HG02610 (cell line): ENCODE measurements at regions not wholly inside any gene's neighbourhood (a gene's known extent, or its start where the extent isn't known, plus 50 kb on each side); places are given as distances from the start of the nearest gene placed in this dataset.

Experiments used
- ATAC-seq: cut with Tn5 transposase; IDR thresholded peaks from one replicate; pipeline ENCODE4 v1.9.1; 2021; ENCODE audit warnings: mild to moderate bottlenecking, moderate library complexity; ENCODE audit not compliant: unreplicated experiment

DNA sequence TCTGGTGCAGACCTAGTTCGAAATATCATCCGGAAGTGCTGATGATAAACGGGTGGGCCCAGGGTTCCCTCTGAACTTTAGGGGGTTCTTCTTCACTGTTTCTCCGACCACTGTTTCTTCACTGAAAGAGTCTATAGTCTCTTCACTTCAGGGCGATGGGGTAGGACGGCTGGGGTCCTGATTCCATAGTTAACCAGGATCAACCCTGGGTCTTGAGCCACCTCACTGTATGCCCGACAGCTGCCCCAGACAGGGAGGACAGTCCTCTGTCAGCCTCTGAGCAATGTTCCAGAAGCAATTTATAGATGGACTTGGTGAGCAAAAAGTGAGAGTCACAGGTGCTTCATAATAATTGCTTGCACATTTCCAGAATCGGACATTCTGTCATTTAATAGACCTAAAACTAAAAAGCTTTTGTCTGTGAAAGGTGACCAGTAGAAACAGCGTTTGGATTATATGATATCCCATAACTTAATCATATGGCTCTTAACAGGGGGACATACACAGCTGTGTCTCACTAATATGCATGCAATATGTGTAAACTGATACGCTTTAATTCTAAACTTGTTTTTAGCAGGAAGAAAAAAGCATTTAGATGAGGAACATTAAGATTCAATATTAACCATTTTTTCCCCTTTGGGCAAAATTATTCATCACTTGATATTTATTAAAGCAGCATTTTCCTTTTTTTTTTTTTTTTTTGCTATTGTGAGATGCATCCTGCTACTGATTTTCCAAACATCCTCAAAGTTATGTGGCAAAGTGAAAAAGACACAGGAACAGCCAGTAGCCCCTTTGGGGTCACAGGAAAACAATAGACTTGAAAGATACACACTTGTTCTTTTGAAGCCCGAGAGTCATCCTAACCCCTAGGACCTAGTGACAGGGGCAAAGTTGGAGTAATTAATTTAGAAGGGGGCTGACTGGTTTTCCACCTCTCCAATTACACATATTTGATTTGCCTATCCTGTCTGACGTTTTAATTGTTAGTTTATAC lies 277.0 kb downstream of the ZNF536 start:
- ATAC-seq: no peak

- ATAC-seq: no peak
These were observed 275.9 kb downstream of the ZNF536 start for GRCh38 chr19:30647891-30648720.

DNA sequence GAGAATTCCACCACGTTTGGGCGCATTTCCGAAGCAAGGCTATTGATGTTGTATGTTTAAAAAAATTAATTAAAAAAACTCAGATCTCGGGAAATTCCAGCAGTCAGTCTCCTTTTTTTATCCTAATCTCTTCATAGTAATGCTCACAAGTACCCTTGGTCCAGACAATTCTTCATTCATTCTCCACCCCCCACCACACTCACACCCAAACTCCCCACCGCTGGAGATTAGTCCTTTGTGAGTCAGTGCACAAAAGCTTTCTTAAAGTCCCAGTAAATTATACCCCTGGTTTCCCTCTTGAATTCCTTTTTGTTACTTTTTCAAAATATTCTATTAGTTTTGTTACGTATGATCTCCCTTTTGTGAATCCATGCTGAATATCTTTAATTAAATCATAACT lies 274.6 kb downstream of the ZNF536 start:
- ATAC-seq: no peak

- no peak for ATAC-seq
These were observed 273.9 kb downstream of the ZNF536 start for GRCh38 chr19:30645946-30646577.

DNA sequence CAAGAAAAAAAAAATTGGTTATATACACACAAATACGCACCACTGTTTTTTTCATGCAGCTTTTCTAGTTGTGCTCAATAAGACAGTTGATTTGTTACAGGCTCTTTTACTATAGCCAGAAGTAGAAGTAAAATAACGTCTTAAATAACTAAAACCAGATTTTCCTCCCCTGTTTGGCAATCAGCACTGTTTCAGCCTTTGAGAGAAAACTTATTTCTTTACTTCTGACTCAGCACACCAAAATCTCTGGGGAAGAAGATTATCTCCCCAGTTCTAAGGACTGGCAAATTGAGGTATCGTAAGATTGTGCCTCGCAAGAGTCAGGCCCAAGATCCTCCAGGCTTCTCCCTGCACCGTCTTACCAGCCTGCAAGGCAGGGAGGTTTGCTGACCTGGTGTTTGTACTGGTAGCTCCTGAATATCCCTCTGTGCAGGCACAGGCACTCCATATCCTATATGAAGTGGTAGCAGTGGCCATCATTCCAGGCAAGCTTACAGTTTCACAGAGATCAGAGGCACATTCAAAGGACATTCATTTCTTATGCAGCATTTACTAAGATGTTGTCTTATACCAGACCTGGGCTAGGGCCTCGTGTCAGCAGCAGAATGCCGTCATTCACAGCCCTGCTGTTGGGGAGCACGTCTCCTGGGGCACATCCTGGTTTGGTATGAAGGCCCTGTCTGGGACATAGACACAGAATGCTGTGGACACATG lies 268.2 kb downstream of the ZNF536 start:
- no peak for ATAC-seq

DNA sequence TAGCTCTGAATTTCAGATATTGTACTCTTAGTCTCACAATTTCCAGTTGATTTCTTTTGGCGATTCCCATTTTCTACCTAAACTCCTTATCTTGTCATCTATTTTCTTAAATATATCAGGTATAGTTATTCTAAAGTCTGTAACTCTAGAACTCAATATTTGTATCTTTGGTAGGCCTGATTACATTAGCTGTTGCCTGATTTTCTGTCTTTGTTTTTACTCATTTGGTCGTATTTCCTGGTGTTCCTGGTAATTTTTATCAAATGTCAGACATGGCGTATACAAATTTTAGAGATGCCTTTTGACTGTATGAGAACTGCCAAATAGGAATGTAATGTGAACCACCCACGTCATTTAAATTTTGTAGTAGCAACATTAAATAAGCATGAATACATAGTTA lies 266.7 kb downstream of the ZNF536 start:
- ATAC-seq: no peak

GRCh38 chr19:30637926-30638325 lies 265.7 kb downstream of the ZNF536 start:
- no peak for ATAC-seq

- no peak for ATAC-seq
These were observed 263.1 kb downstream of the ZNF536 start for GRCh38 chr19:30634996-30635975.

- ATAC-seq: no peak
These were observed 262.1 kb downstream of the ZNF536 start for GRCh38 chr19:30634131-30634830.

DNA sequence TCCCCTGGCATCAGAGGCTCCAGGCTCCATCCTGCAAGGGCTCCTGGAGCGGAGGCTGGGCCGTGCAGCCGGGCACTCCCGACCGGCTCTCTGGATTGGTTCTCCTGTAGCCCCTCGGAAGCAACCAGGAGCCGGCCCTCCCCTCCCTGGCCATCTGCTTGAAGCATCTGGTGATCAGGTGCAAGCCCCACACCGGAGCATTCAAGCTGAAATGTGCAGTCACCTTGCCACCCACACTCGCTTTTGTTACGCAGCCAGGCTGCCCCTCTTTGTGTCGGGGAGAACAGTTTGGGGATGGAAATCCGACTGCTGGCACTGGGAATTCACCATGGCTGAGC lies 258.8 kb downstream of the ZNF536 start:
- no peak for ATAC-seq

DNA sequence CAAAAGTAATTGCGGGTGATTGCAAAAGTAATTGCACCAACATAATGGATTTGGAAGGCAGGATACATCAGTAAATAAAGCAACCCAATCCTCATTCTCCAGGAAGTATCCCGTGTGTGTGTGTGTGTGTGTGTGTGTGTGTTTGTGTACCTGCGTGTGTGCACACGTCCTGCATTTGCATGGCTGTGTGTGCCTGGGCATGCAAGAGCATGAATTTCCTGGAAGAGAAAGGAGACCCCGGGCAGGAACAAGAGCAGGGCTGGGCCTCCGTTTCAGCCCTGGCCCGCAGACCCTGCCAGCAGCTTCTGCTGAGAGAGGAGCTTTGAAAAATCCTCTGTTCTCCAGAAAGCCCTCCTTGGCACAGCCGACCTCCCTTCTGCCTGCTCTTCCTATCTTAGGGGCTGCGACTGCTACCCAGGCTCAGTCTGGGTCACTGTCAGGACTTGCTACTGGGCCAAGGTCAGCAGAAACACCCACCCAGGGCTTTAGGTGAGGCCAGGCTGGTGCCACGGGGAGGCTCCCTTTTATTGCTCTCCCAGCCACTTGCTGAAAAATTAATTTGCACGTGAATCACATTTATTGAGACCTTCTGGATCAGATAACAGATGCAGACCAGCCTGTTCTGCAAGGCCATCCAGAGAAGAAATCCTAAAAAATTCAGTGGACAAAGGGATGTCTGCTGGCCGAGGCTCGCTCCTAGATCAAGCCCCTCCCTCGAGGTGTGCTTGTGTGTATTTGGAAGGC lies 258.3 kb downstream of the ZNF536 start:
- ATAC-seq: no peak

DNA sequence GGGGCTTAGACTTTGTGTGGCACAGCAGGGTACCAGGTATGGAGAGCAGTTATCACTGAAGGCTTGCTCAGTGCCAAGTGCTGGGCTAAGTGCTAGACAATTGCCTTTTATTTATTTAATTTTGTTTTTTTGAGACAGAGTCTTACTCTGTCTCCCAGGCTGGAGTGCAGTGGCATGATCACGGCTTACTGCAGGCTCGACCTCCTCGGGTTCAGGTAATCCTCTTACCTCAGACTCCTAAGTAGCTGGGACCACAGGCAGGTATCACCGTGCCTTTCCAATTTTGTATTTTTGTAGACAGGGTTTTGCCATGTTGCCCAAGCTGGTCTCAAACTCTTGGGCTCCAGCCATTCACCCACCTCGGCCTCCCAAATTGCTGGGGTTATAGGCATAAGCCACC lies 256.9 kb downstream of the ZNF536 start:
- no peak for ATAC-seq

DNA sequence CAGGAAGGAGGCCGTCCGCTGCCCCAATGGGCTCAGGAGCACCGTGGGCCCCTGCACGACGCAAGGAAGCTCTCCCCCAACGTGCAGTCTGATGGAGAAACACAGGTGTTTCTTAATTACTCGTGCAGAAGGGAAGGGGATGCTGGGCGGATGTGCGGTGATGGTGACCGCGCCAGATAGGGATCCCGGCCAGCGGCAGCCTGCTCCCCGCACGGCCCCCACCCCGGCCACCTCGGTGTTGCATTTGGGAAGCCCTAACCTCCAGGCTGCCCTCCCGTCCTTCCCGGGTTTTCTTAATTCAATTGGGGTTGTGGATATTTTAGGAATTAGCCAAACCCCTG lies 254.4 kb downstream of the ZNF536 start:
- ATAC-seq: no peak

GRCh38 chr19:30625947-30626625 lies 253.9 kb downstream of the ZNF536 start:
- ATAC-seq: no peak

DNA sequence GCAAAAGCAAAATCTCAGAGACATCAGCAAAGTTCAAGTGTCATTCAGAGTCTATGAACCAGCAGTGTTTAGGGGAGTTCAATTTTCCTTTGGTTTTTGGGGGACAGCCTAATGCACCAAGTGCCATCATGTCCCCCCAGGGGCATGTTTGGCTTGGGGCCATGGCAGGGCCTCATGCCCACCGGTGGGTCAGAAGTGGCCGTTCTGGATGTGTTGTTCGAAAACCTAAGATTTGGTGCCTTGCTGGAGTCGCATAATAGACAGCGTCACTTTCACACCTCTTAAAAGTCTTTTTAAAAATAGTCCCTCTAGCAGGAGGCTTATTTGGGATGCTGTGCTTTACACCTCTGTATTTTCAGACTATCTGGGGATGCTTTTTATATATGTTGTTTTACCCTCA lies 250.1 kb downstream of the ZNF536 start:
- no peak for ATAC-seq

DNA sequence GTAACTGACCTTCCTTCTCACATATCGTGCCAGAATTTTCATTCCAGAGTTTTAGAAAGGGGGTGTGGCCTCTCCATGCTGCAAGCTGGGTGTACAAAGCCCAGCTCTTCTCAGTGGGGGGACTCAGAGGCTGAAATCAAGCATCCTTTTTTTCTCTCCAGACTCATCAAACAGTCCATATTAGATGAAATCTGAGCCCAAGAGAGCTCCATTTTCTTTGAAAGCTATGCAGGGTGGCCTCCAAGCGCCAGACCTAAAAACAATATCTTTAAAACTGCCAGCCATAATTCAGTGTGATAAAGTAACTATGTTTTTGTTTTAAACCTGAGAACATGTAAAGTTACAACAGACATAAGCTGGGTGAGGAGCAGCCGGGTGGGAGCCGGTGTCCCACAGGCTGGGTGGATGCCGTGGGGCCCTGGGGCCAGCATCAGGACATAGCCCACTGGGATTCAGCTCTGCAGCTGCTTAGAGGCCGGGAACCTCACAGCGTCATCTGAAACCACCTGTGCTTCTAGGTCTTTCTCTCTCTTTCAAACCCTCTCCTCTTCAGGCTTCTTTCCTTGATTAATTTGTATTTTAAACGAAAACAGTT lies 249.2 kb downstream of the ZNF536 start:
- no peak for ATAC-seq

- ATAC-seq: no peak
These were observed 248.2 kb downstream of the ZNF536 start for GRCh38 chr19:30620354-30620753.
